GM12872 (cell line): ENCODE measurements at regions not wholly inside any gene's neighbourhood (a gene's known extent, or its start where the extent isn't known, plus 50 kb on each side); places are given as distances from the start of the nearest gene placed in this dataset.

ENCODE experiments used
- TF ChIP-seq, protein P1 (sequence below): IDR thresholded peaks from 3 replicates; pipeline ENCODE4 v1.5.1; 2011; ENCODE audit warnings: low read depth, mild to moderate bottlenecking, low read length, moderate library complexity; ENCODE audit not compliant: insufficient read depth

DNA sequence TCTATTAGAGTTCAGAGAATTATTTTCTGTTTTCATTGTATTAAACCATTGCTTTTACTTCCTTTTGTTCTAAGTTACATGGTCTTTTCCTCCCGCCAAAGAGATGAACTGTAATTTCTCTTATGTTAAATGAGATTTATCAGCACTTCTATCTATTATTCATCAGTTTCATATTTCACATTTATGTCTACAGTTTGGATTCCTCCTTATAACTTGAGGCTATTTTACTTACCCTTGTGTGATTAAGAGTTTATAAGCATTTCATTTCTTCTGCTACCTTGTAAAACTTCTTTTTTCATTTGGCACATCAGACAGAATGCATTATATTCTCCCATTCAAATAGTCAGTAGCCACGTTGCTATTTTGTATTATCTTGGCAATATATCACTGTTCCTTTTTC is 248.2 kb downstream of the PLA2G4A start:
- TF ChIP-seq, protein P1, sequence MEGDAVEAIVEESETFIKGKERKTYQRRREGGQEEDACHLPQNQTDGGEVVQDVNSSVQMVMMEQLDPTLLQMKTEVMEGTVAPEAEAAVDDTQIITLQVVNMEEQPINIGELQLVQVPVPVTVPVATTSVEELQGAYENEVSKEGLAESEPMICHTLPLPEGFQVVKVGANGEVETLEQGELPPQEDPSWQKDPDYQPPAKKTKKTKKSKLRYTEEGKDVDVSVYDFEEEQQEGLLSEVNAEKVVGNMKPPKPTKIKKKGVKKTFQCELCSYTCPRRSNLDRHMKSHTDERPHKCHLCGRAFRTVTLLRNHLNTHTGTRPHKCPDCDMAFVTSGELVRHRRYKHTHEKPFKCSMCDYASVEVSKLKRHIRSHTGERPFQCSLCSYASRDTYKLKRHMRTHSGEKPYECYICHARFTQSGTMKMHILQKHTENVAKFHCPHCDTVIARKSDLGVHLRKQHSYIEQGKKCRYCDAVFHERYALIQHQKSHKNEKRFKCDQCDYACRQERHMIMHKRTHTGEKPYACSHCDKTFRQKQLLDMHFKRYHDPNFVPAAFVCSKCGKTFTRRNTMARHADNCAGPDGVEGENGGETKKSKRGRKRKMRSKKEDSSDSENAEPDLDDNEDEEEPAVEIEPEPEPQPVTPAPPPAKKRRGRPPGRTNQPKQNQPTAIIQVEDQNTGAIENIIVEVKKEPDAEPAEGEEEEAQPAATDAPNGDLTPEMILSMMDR = no peak

DNA sequence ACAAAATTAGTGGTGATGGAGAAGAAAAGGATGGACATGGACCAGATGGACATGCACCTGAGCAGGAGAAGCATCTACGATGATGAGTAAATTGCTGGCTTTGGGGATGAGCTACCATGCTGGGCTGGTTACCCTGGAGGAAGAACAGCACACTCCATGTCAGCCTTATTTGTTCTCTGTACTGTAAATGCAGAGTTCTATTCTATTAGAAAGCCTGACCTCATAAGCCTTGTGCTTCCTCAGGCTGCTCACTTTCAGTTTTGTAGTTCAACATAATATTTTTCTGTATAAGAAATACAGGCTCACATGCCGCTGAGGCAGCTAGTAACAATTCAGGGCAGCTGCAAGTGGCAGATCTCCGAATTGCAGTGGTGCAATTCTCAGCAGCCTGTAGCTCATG is 249.6 kb downstream of the PLA2G4A start:
- TF ChIP-seq, protein P1 = no peak

DNA sequence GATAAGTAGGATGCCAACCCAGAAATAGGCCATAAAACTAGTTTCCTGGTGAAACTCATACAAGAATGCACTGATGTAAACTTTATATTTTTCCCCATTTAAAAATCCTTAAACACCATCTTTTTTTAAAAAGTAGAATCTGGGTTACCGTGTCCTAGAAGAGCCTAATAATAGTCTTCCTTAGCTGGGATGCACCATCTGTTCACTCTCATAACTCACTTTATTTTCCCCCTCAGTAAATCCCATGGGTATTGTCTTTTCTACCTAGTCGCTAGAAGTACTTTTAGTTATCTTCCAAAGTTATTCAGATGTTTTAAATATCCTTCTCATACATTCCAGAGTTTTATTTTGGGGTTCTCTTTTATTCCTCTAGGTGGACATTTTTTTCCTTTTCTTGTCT is 250.2 kb downstream of the PLA2G4A start:
- TF ChIP-seq, protein P1 = no peak

DNA sequence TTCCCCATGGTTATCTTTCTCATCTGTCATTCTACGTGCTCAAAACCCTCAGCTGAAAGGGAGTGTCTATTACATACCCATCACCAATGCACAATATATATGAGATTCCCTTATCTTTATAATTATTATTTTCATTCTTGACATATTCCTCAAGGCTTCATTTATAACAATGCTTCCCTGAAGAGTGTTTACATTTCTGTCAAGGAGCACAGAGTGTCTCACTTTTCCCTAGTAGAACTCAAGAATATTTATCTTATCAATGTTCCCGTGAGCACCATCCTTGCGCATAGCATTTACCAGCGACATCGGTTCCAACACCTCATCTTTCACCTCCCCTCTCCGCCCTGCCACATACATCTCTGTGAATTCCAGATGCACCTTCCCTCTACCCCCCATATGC is 250.6 kb downstream of the PLA2G4A start:
- TF ChIP-seq, protein P1 = no peak

DNA sequence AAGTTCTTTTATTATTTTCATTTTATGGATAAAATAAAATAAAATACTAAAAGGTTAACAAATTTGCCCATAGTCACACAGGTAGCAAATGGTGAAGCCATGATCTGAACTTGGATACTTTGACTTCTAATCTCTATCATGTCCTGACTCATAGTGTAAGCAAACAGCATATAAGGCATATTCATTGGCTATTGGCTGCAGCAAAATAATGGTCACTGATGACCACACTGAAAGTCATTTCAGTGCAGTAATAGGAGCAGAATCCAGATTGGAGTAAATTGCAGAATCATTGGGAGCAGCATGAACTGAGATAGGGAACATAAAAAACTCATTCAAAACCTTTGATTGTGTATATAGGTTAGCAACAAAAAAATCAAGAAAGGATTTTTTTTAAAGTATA is 262.9 kb downstream of the PLA2G4A start:
- TF ChIP-seq, protein P1 = no peak

DNA sequence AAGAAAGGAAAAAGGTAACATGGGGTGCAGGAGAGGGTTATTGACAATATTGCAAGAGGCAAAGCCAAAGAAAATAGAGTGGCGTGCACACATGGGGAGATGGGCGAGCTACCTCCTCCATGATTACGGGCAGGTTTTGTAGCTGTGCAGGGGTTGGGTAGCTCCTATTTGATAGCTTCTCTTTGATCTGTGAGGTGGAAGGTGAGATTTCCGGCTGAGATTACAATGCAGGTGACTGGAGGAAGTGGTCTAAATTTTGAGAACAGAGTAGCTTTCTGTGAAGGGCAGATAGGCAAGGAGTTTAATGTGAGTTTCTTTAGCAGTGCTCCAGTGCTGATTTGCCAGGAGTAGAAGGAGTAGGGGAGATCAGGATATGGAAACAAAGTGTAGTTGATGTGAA is 263.4 kb downstream of the PLA2G4A start:
- TF ChIP-seq, protein P1 = no peak

DNA sequence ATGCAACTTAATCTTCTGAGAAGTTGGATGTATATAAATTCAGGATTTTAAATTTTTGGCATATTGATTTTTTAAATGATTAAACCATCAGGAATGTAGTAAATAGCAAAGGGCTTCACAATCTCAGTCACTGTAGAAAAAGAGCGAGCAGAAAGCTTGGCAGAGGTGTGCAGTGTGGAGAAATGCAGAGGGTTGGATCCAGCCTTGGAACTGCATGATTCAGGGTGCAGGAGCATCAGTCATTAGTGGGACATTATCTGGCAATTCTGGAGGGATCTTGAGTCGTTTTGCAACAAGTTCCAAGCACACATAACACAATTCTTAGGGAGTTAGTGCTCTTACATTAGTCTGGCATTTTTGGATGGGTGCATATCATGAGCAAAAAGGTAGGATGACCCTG is 267.9 kb downstream of the PLA2G4A start:
- TF ChIP-seq, protein P1 = no peak

DNA sequence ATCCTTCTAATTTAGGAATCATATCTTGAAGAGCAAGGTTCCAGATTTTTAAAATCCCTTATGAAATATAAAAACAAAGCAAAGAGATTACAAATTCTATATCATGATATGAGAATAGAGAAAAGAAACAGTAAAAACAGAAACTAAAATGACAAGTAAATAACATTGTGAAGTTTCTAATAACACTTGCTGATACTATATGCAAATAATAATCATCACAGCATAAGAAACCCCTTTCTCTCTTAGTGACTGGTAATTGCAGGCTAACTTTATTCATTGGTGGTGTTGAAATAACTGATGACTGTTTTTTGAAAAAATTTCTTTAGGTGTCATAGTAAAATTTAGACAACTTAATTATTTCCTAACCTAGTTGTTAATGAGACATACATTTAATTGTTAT is 281.6 kb downstream of the PLA2G4A start:
- TF ChIP-seq, protein P1 = no peak
